ENCODE measurements at regions not wholly inside any gene's neighbourhood (a gene's known extent, or its start where the extent isn't known, plus 50 kb on each side); places are given as distances from the start of the nearest gene placed in this dataset.

GRCh38 chr11:121929581-121929980 lies 186.4 kb downstream of the BLID start:
- DNase-seq = no peak
- ATAC-seq = no peak
- H3K36me3 ChIP-seq (ENCODE audit: low read depth) = no peaks in the 10 kb centered on the region

GRCh38 chr11:121928597-121929580 lies 187.1 kb downstream of the BLID start:
- no peak overlapping the region for H3K4me3 ChIP-seq
- H3K36me3 ChIP-seq (ENCODE audit: low read depth) = no peaks in the 10 kb centered on the region
- no peak for ATAC-seq
- no peaks in the 10 kb centered on the region for H3K9me3 ChIP-seq
- H3K4me1 ChIP-seq (ENCODE audit: low read depth) = no peaks in the 10 kb centered on the region
- no peak for DNase-seq
- TF ChIP-seq CTCF (IDR thresholded peaks at IDR 0.05) = no peak
- intact Hi-C loops (cut with DNase I, micrococcal nuclease) = no loop called here

More at GRCh38 chr11:121929581-121929980, 186.4 kb downstream of the BLID start:
- H3K4me1 ChIP-seq (ENCODE audit: low read depth) = no peaks in the 10 kb centered on the region
- H3K4me3 ChIP-seq = no peak overlapping the region
- no peak for TF ChIP-seq CTCF (IDR thresholded peaks at IDR 0.05)
- H3K9me3 ChIP-seq = no peaks in the 10 kb centered on the region
- intact Hi-C loops (cut with DNase I, micrococcal nuclease) = no loop called here

GRCh38 chr11:121927789-121928188 lies 188.2 kb downstream of the BLID start:
- no peak for TF ChIP-seq CTCF (IDR thresholded peaks at IDR 0.05)

GRCh38 chr11:121927097-121927785 lies 188.8 kb downstream of the BLID start:
- no peak for TF ChIP-seq CTCF (IDR thresholded peaks at IDR 0.05)
- Histone ChIP-seq H3K4me3 (no peak overlapping the region), H3K4me1 (ENCODE audit: low read depth) (no peaks in the 10 kb centered on the region), H3K9me3 (no peaks in the 10 kb centered on the region), H3K36me3 (ENCODE audit: low read depth) (no peaks in the 10 kb centered on the region)
- DNase-seq (no peak), ATAC-seq (no peak)
- intact Hi-C loops (cut with DNase I, micrococcal nuclease) = no loop called here

More at GRCh38 chr11:121927789-121928188, 188.2 kb downstream of the BLID start:
- intact Hi-C loops (cut with DNase I, micrococcal nuclease) = no loop called here
- DNase-seq (no peak), ATAC-seq (no peak)
- Histone ChIP-seq H3K36me3 (ENCODE audit: low read depth) (no peaks in the 10 kb centered on the region), H3K4me1 (ENCODE audit: low read depth) (no peaks in the 10 kb centered on the region), H3K9me3 (no peaks in the 10 kb centered on the region), H3K4me3 (no peak overlapping the region)

GRCh38 chr11:121924191-121924590 lies 191.8 kb downstream of the BLID start:
- ATAC-seq (no peak), DNase-seq (no peak)
- Histone ChIP-seq H3K4me1 (ENCODE audit: low read depth) (no peaks in the 10 kb centered on the region), H3K4me3 (no peak overlapping the region), H3K36me3 (ENCODE audit: low read depth) (no peaks in the 10 kb centered on the region), H3K9me3 (no peaks in the 10 kb centered on the region)
- intact Hi-C loops (cut with DNase I, micrococcal nuclease) = no loop called here
- TF ChIP-seq CTCF (IDR thresholded peaks at IDR 0.05) = no peak

All from mucosa of descending colon (tissue), 3 donors.